Mesenchymal stem cell (in vitro differentiated cells and primary cell): ENCODE measurements at regions not wholly inside any gene's neighbourhood (a gene's known extent, or its start where the extent isn't known, plus 50 kb on each side); places are given as distances from the start of the nearest gene placed in this dataset.
"Not testable (repeated sequence)": the region's sequence is repeated elsewhere in the genome, so short reads cannot be mapped to it uniquely, and the experiment has no call there.

Experiments
- DNase-seq: peaks from one replicate; pipeline ENCODE4 v3.0.0-alpha.2; 2013
- H2AFZ ChIP-seq: one replicate; pipeline ENCODE4 v1.6.1; 2013; ENCODE audit warnings: low read depth, mild to moderate bottlenecking, control low read depth, inconsistent platforms, low read length, moderate library complexity
- H2AK5ac ChIP-seq: 2 replicates; pipeline ENCODE4 v1.6.1; 2013; ENCODE audit warnings: low read length, moderate library complexity, mild to moderate bottlenecking, inconsistent platforms; ENCODE audit not compliant: severe bottlenecking
- H2BK120ac ChIP-seq: one replicate; pipeline ENCODE4 v1.6.1; 2013; ENCODE audit warnings: low read depth, mild to moderate bottlenecking, inconsistent platforms, low read length, moderate library complexity
- H2BK12ac ChIP-seq, 2 experiments: one replicate each; pipeline ENCODE4 v1.6.1; 2013; ENCODE audit warnings: inconsistent platforms in 2 of 2, low read length in 2 of 2, mild to moderate bottlenecking in 2 of 2, moderate library complexity in 2 of 2, control low read depth in 1 of 2
- H2BK15ac ChIP-seq: one replicate; pipeline ENCODE4 v1.6.1; 2013; ENCODE audit warnings: mild to moderate bottlenecking, low read depth, inconsistent platforms; ENCODE audit not compliant: poor library complexity, severe bottlenecking
- H2BK5ac ChIP-seq: 2 replicates; pipeline ENCODE4 v1.6.1; 2013; ENCODE audit warnings: low read depth, mild to moderate bottlenecking, low read length, control low read depth, inconsistent platforms; ENCODE audit not compliant: poor library complexity, severe bottlenecking
- H3K14ac ChIP-seq, 2 experiments: one replicate each; pipeline ENCODE4 v1.6.1; 2013; ENCODE audit warnings: inconsistent platforms in 2 of 2, low read length in 2 of 2, control low read depth in 1 of 2, mild to moderate bottlenecking in 1 of 2, moderate library complexity in 1 of 2
- H3K18ac ChIP-seq, 2 experiments: one replicate each; pipeline ENCODE4 v1.6.1; 2013; ENCODE audit warnings: inconsistent platforms in 2 of 2, low read length in 2 of 2, control low read depth in 1 of 2, low read depth in 1 of 2, mild to moderate bottlenecking in 1 of 2
- H3K23ac ChIP-seq, 2 experiments: one replicate each; pipeline ENCODE4 v1.6.1; 2013; ENCODE audit warnings: inconsistent platforms in 2 of 2, low read length in 2 of 2, mild to moderate bottlenecking in 2 of 2, moderate library complexity in 2 of 2, control low read depth in 1 of 2
- H3K27ac ChIP-seq: 2 replicates; pipeline ENCODE4 v1.5.1; 2013; ENCODE audit warnings: mild to moderate bottlenecking, moderate library complexity, low read length, control low read depth, inconsistent platforms; ENCODE audit not compliant: poor library complexity, severe bottlenecking
- H3K27me3 ChIP-seq, 2 experiments: 2 replicates each; pipeline versions ENCODE4 v1.6.1 to v1.7.0; 2013; ENCODE audit warnings: low read length in 2 of 2, mild to moderate bottlenecking in 2 of 2, moderate library complexity in 2 of 2, control low read depth in 1 of 2, inconsistent platforms in 1 of 2; ENCODE audit not compliant: control insufficient read depth in 1 of 2, insufficient read depth in 1 of 2
- H3K36me3 ChIP-seq, 2 experiments: 2 replicates each; pipeline versions ENCODE4 v1.6.1 to v1.7.0; 2013; ENCODE audit warnings: low read length in 2 of 2, control low read depth in 1 of 2, inconsistent platforms in 1 of 2, low read depth in 1 of 2, mild to moderate bottlenecking in 1 of 2; ENCODE audit not compliant: insufficient read depth in 2 of 2, control insufficient read depth in 1 of 2
- H3K4ac ChIP-seq, 2 experiments: one replicate each; pipeline ENCODE4 v1.6.1; 2013; ENCODE audit warnings: inconsistent platforms in 2 of 2, low read length in 2 of 2, mild to moderate bottlenecking in 2 of 2, moderate library complexity in 2 of 2, control low read depth in 1 of 2, low read depth in 1 of 2
- H3K4me1 ChIP-seq: 2 replicates; pipeline ENCODE4 v1.6.1; 2013; ENCODE audit warnings: low read depth, low read length, control low read depth; ENCODE audit not compliant: control insufficient read depth, insufficient read depth
- H3K4me2 ChIP-seq: 2 replicates; pipeline ENCODE4 v1.6.1; 2013; ENCODE audit warnings: low read length, mild to moderate bottlenecking, inconsistent platforms; ENCODE audit not compliant: poor library complexity, severe bottlenecking
- H3K4me3 ChIP-seq, 2 experiments: 2 replicates each; pipeline versions ENCODE4 v1.5.1 to v1.7.0; 2013; ENCODE audit warnings: low read length in 2 of 2, mild to moderate bottlenecking in 2 of 2, control low read depth in 1 of 2, low read depth in 1 of 2; ENCODE audit not compliant: insufficient read depth in 1 of 2
- H3K79me1 ChIP-seq: replicated peaks from 2 replicates; pipeline ENCODE4 v1.6.1; 2013; ENCODE audit warnings: mild to moderate bottlenecking, control low read depth, low read length, inconsistent platforms; ENCODE audit not compliant: poor library complexity, severe bottlenecking
- H3K9ac ChIP-seq: 2 replicates; pipeline ENCODE4 v1.7.0; 2013; ENCODE audit warnings: mild to moderate bottlenecking, low read length, moderate library complexity
- H3K9me3 ChIP-seq: 2 replicates; pipeline ENCODE4 v1.7.0; 2013; ENCODE audit warnings: mild to moderate bottlenecking, low read length; ENCODE audit not compliant: control insufficient read depth
- H4K8ac ChIP-seq: one replicate; pipeline ENCODE4 v1.6.1; 2013; ENCODE audit warnings: inconsistent platforms, mild to moderate bottlenecking, low read length, moderate library complexity
- H4K91ac ChIP-seq: one replicate; pipeline ENCODE4 v1.6.1; 2013; ENCODE audit warnings: mild to moderate bottlenecking, low read length, inconsistent platforms
- WGBS: methylation state at CpG from one replicate; pipeline ENCODE4 v1.1.7; 2013; ENCODE audit warnings: mixed read lengths; 5-methylcytosine and 5-hydroxymethylcytosine counted together

GRCh38 chr6:145279993-145280392 lies 455.3 kb downstream of the EPM2A start:
- H4K91ac ChIP-seq = no peak overlapping the region
- no peak overlapping the region for H3K14ac ChIP-seq
- 80% methylated on average over 1 of the region's 2 CpGs for WGBS
- no peaks in the 10 kb centered on the region for H3K4me1 ChIP-seq
- DNase-seq = no peak
- H3K9ac ChIP-seq = no peak overlapping the region
- no peak overlapping the region for H2BK12ac ChIP-seq
- H3K27ac ChIP-seq = no peak overlapping the region
- H2BK15ac ChIP-seq = no peak overlapping the region
- H3K4me2 ChIP-seq = no peak overlapping the region
- no peak overlapping the region for H2AFZ ChIP-seq
- no peaks in the 10 kb centered on the region for H3K36me3 ChIP-seq
- H2BK120ac ChIP-seq = no peak overlapping the region
- no peaks in the 10 kb centered on the region for H3K27me3 ChIP-seq
- H3K18ac ChIP-seq = no peak overlapping the region
- no peak overlapping the region for H3K4ac ChIP-seq
- H3K4me3 ChIP-seq = no peak overlapping the region
- H4K8ac ChIP-seq = no peak overlapping the region
- no peaks in the 10 kb centered on the region for H3K79me1 ChIP-seq
- H2BK5ac ChIP-seq = no peak overlapping the region
- H3K9me3 ChIP-seq = no peaks in the 10 kb centered on the region
- no peak overlapping the region for H3K23ac ChIP-seq
- H2AK5ac ChIP-seq = no peak overlapping the region

- H3K4ac ChIP-seq, H2AK5ac ChIP-seq, H3K18ac ChIP-seq, H3K79me1 ChIP-seq, H3K9ac ChIP-seq, H2BK120ac ChIP-seq, H3K36me3 ChIP-seq, DNase-seq, H3K4me3 ChIP-seq, H2AFZ ChIP-seq, H3K4me2 ChIP-seq, H3K14ac ChIP-seq, H3K23ac ChIP-seq, H3K27me3 ChIP-seq, H2BK5ac ChIP-seq, H3K9me3 ChIP-seq, H3K27ac ChIP-seq, H4K91ac ChIP-seq, H3K4me1 ChIP-seq, H2BK12ac ChIP-seq, H2BK15ac ChIP-seq, H4K8ac ChIP-seq: not testable (repeated sequence)
- WGBS = 90% methylated on average over 3 of the region's 6 CpGs
These were observed 452.1 kb downstream of the EPM2A start for GRCh38 chr6:145283209-145283608.

GRCh38 chr6:145283856-145284255 lies 451.5 kb downstream of the EPM2A start:
- no peak overlapping the region for H2BK5ac ChIP-seq
- no peak overlapping the region for H3K9ac ChIP-seq
- no peak overlapping the region for H4K91ac ChIP-seq
- H3K4ac ChIP-seq = no peak overlapping the region
- no peak overlapping the region for H3K4me2 ChIP-seq
- no peak overlapping the region for H2AFZ ChIP-seq
- H4K8ac ChIP-seq = no peak overlapping the region
- H2AK5ac ChIP-seq = no peak overlapping the region
- no peaks in the 10 kb centered on the region for H3K79me1 ChIP-seq
- no peak overlapping the region for H3K18ac ChIP-seq
- WGBS = 83% methylated on average over 2 of the region's 2 CpGs
- H3K23ac ChIP-seq = no peak overlapping the region
- H2BK12ac ChIP-seq = no peak overlapping the region
- H3K27ac ChIP-seq = no peak overlapping the region
- H3K27me3 ChIP-seq = peaks cover 0 to 3% of the 10 kb centered on the region in 2 experiments
- no peak overlapping the region for H3K4me3 ChIP-seq
- H3K14ac ChIP-seq = no peak overlapping the region
- H3K9me3 ChIP-seq = no peaks in the 10 kb centered on the region
- no peak for DNase-seq
- H2BK120ac ChIP-seq = no peak overlapping the region
- H2BK15ac ChIP-seq = no peak overlapping the region
- H3K36me3 ChIP-seq = no peaks in the 10 kb centered on the region
- H3K4me1 ChIP-seq = no peaks in the 10 kb centered on the region

- Histone ChIP-seq H3K9me3 (peaks cover 3% of the 10 kb centered on the region), H3K79me1 (no peaks in the 10 kb centered on the region), H3K18ac (no peak overlapping the region), H2AK5ac (no peak overlapping the region), H3K27ac (no peak overlapping the region), H3K36me3 (no peaks in the 10 kb centered on the region), H3K4ac (no peak overlapping the region), H3K4me1 (no peaks in the 10 kb centered on the region), H3K4me2 (no peak overlapping the region), H3K9ac (no peak overlapping the region), H3K14ac (no peak overlapping the region), H4K8ac (no peak overlapping the region), H2BK15ac (no peak overlapping the region), H3K27me3 (peaks cover 0 to 3% of the 10 kb centered on the region in 2 experiments), H3K23ac (no peak overlapping the region), H2AFZ (no peak overlapping the region), H2BK120ac (no peak overlapping the region), H2BK12ac (no peak overlapping the region), H3K4me3 (no peak overlapping the region), H4K91ac (no peak overlapping the region), H2BK5ac (no peak overlapping the region)
- no peak for DNase-seq
- WGBS = 100% methylated on average over 1 of the region's 1 CpG
These were observed 448.4 kb downstream of the EPM2A start for GRCh38 chr6:145286916-145287315.
